GM12892 (cell line): ENCODE measurements at regions not wholly inside any gene's neighbourhood (a gene's known extent, or its start where the extent isn't known, plus 50 kb on each side); places are given as distances from the start of the nearest gene placed in this dataset.

Experiments used
- POLR2A ChIP-seq: IDR thresholded peaks from 2 replicates; pipeline ENCODE4 v1.6.1; 2011; ENCODE audit warnings: low read depth, low read length, control low read depth
- POLR2AphosphoS5 ChIP-seq: IDR thresholded peaks from 2 replicates; pipeline ENCODE4 v1.6.1; 2011; ENCODE audit warnings: low read depth, low read length, control low read depth
- TAF1 ChIP-seq: IDR thresholded peaks from 2 replicates; pipeline ENCODE4 v1.6.1; 2011; ENCODE audit warnings: low read depth, mild to moderate bottlenecking, control low read depth, low read length, borderline replicate concordance

DNA sequence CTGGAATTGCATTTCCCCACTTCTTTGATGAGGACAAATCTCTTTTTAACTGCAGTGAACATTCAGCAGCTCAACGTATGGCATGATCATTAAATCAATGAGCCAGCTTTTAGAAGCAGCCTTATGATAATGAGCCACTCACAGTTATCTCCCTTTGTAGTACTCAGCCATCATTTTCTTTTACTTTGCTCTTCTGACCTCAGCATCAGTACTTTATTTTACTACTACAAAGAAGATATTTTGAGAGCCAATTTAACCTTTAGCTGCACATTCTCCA lies 250.0 kb upstream of the CLEC14A start:
- TF ChIP-seq POLR2AphosphoS5 (no peak), POLR2A (no peak), TAF1 (no peak)
